Neural cell (in vitro differentiated cells): ENCODE measurements at regions not wholly inside any gene's neighbourhood (a gene's known extent, or its start where the extent isn't known, plus 50 kb on each side); places are given as distances from the start of the nearest gene placed in this dataset.

Experiments used
- H2AFZ ChIP-seq: fragments of 200-600, 300-800 bp; sonication (generic), shearing (Covaris generic); 2 replicates; pipeline ENCODE4 v1.6.0; 2014; ENCODE audit warnings: low read depth, mild to moderate bottlenecking, antibody characterized with exemption, low read length, moderate library complexity
- H3F3A ChIP-seq: fragments of 200-600 bp; shearing (Covaris generic); 2 replicates; pipeline ENCODE4 v1.6.1; 2016; ENCODE audit warnings: mild to moderate bottlenecking, moderate library complexity, mixed read lengths, antibody characterized with exemption, low read length; ENCODE audit not compliant: insufficient read depth, poor library complexity, severe bottlenecking
- H3K27ac ChIP-seq: fragments of 200-600, 300-800 bp; sonication (generic), shearing (Covaris generic); 2 replicates; pipeline ENCODE4 v1.5.1; 2014; ENCODE audit warnings: mild to moderate bottlenecking, low read length, moderate library complexity
- H3K27me3 ChIP-seq: fragments of 300-800, 200-600 bp; sonication (generic), shearing (Covaris generic); 2 replicates; pipeline ENCODE4 v1.6.0; 2014; ENCODE audit warnings: mild to moderate bottlenecking, low read depth, low read length, moderate library complexity; ENCODE audit not compliant: insufficient read depth
- H3K36me3 ChIP-seq: fragments of 300-800, 200-600 bp; sonication (generic), shearing (Covaris generic); 2 replicates; pipeline ENCODE4 v1.5.1; 2014; ENCODE audit warnings: mild to moderate bottlenecking, antibody characterized with exemption, low read length, moderate library complexity; ENCODE audit not compliant: insufficient read depth
- H3K4me2 ChIP-seq: fragments of 300-800, 200-600 bp; sonication (generic), shearing (Covaris generic); 2 replicates; pipeline ENCODE4 v1.6.0; 2014; ENCODE audit warnings: mild to moderate bottlenecking, low read length
- H3K4me3 ChIP-seq: fragments of 300-800, 200-600 bp; sonication (generic), shearing (Covaris generic); 2 replicates; pipeline ENCODE4 v1.5.1; 2014; ENCODE audit warnings: mild to moderate bottlenecking, low read length, moderate library complexity
- H3K79me2 ChIP-seq: fragments of 200-600 bp; shearing (Covaris generic); replicated peaks from 2 replicates; pipeline ENCODE4 v1.6.0; 2014; ENCODE audit warnings: mild to moderate bottlenecking, low read length, moderate library complexity; ENCODE audit not compliant: insufficient read depth
- H3K9ac ChIP-seq: fragments of 300-800, 200-600 bp; sonication (generic), shearing (Covaris generic); 2 replicates; pipeline ENCODE4 v1.6.1; 2016; ENCODE audit warnings: mild to moderate bottlenecking, low read length, mixed read lengths
- H3K9me2 ChIP-seq: fragments of 200-600 bp; shearing (Covaris generic); 2 replicates; pipeline ENCODE4 v1.6.1; 2016; ENCODE audit warnings: mild to moderate bottlenecking, low read length, mixed read lengths; ENCODE audit not compliant: insufficient read depth
- H3K9me3 ChIP-seq: fragments of 200-600, 300-800 bp; sonication (generic), shearing (Covaris generic); 2 replicates; pipeline ENCODE4 v1.6.1; 2016; ENCODE audit warnings: mild to moderate bottlenecking, mixed run types, low read length, moderate library complexity, mixed read lengths
- H4K20me1 ChIP-seq: fragments of 200-600 bp; shearing (Covaris generic); 2 replicates; pipeline ENCODE4 v1.6.1; 2016; ENCODE audit warnings: mild to moderate bottlenecking, mixed run types; ENCODE audit not compliant: insufficient read depth
- EP300 ChIP-seq: fragments of 450-650 bp; conservative IDR thresholded peaks from 2 replicates; pipeline ENCODE4 v1.6.1; 2014; ENCODE audit warnings: antibody characterized with exemption, mild to moderate bottlenecking, moderate library complexity; ENCODE audit not compliant: poor library complexity, severe bottlenecking
- EZH2 ChIP-seq: fragments of 200-600, 300-800 bp; shearing (Covaris generic), sonication (generic); IDR thresholded peaks from 2 replicates; pipeline ENCODE4 v1.6.1; 2014; ENCODE audit warnings: antibody characterized with exemption, low read length, borderline replicate concordance, mild to moderate bottlenecking; ENCODE audit not compliant: insufficient read depth, poor library complexity, severe bottlenecking
- MXI1 ChIP-seq: fragments of 450-650 bp; conservative IDR thresholded peaks from 2 replicates; pipeline ENCODE4 v1.6.1; 2014; ENCODE audit warnings: antibody characterized with exemption, mild to moderate bottlenecking; ENCODE audit not compliant: poor library complexity, severe bottlenecking
- POLR2AphosphoS5 ChIP-seq: IDR thresholded peaks from 2 replicates; pipeline ENCODE4 v1.6.1; 2012
- RAD21 ChIP-seq: fragments of 450-650 bp; conservative IDR thresholded peaks from 2 replicates; pipeline ENCODE4 v1.6.1; 2014; ENCODE audit warnings: antibody characterized with exemption, mild to moderate bottlenecking, moderate library complexity
- SMC3 ChIP-seq: fragments of 450-650 bp; conservative IDR thresholded peaks from 2 replicates; pipeline ENCODE4 v1.6.1; 2014; ENCODE audit warnings: antibody characterized with exemption, mild to moderate bottlenecking, moderate library complexity; ENCODE audit not compliant: poor library complexity
- TAF1 ChIP-seq: IDR thresholded peaks from 2 replicates; pipeline ENCODE4 v1.6.1; 2012; ENCODE audit warnings: low read depth
- TF ChIP-seq, protein P1 (sequence below): IDR thresholded peaks from 2 replicates; pipeline ENCODE4 v1.6.1; 2012; ENCODE audit warnings: borderline replicate concordance
- TF ChIP-seq, protein P2 (sequence below): fragments of 450-650 bp; IDR thresholded peaks from 2 replicates; pipeline ENCODE4 v1.5.1; 2014; ENCODE audit warnings: antibody characterized with exemption, mild to moderate bottlenecking, moderate library complexity; ENCODE audit not compliant: poor library complexity, severe bottlenecking

DNA sequence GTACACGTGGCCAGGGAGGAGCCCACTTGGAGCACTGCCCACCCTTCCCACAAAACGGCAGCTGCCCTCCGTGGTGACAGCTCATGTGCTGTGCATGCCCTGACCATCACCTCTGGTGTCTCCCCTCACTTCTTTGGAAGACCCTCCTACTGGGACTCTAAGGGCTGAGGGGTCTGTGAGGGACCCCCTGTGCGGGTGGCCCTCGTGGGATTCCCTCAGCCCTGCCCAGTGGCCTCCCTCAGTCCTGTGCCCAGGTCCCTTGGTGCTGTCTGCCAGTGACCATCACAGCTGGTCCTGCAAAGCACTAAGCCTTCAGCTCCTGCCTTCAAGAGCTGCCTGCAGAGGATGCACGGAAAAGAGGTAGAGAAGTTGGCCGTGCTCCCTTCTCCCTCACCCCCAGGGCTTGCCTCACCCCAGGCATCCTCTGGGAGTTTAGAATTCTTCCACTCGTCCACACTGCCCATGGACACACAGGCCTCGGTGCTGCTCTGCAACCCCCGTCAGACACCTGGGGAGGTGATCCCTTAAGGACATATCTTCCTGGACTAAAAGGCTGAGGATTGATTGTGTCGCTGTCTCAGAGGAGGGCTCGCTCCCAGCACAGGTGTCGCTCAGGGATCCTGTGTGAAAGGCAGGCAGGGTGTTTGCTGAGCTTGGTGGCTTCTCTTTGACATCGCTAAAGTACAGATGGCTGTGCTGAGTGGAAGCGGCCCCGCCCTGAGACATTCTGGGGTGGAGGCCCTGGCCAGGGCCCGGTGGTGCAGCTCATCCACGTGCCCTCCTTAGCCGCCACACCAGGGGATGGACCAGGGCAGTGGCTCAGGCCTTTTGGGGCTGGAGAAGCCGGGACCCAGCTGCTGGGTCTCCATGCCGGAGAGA lies 119.5 kb upstream of the FRMD1 start:
- no peaks in the 10 kb centered on the region for H3K27me3 ChIP-seq
- no peaks in the 10 kb centered on the region for H3K9me2 ChIP-seq
- H3F3A ChIP-seq = no peaks in the 10 kb centered on the region
- no peak overlapping the region for H3K27ac ChIP-seq
- no peak overlapping the region for H3K4me2 ChIP-seq
- no peak overlapping the region for H3K9ac ChIP-seq
- TF ChIP-seq SMC3 = no peak
- TF ChIP-seq RAD21 = no peak
- H4K20me1 ChIP-seq = no peaks in the 10 kb centered on the region
- H3K4me3 ChIP-seq = no peak overlapping the region
- no peaks in the 10 kb centered on the region for H3K36me3 ChIP-seq
- H2AFZ ChIP-seq = no peak overlapping the region
- H3K9me3 ChIP-seq = no peaks in the 10 kb centered on the region
- H3K79me2 ChIP-seq = no peaks in the 10 kb centered on the region

DNA sequence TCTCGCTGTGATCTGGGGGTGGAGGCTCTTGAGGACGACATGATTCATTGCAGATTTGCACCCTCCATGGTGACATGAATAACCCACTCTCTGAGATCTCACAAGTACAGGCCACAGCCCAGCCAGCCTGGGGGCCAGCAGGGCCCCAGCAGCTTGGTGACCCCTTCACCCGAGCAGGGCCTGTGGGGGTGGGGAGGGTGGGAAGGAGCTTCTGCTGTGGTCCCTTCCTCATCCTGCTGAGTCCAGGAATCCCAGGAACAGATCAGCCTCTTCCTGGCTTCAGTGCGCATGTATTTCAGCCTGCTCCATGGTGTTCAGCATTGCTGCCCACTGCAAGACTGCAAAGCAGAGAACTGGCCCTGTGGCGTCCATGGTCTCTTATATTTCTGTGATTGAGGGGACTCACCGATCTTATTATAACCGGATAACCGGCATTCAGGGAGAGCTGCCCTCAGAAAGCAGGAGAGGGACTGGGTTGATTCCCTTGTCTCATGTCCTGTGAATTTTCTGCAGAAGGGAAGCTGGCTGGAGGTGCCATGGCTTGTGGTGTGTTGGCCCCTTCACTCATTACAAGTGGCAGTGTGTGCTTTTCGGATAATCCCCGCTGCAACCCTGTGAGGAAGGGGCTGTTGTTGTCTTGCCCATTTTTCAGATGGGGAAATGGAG lies 118.8 kb upstream of the FRMD1 start:
- Histone ChIP-seq H3K27me3 (no peaks in the 10 kb centered on the region), H3K4me3 (no peak overlapping the region), H2AFZ (no peak overlapping the region), H3K4me2 (no peak overlapping the region), H3K9me3 (no peaks in the 10 kb centered on the region), H3K79me2 (no peaks in the 10 kb centered on the region), H3K27ac (no peak overlapping the region), H3K9ac (no peak overlapping the region), H3K9me2 (no peaks in the 10 kb centered on the region), H3K36me3 (no peaks in the 10 kb centered on the region), H3F3A (no peaks in the 10 kb centered on the region), H4K20me1 (no peaks in the 10 kb centered on the region)
- TF ChIP-seq EP300 = no peak
- TF ChIP-seq TAF1 = no peak
- no peak for TF ChIP-seq MXI1
- TF ChIP-seq EZH2 = no peak
- no peak for TF ChIP-seq POLR2AphosphoS5
- TF ChIP-seq RAD21 = no peak
- TF ChIP-seq, protein P1, sequence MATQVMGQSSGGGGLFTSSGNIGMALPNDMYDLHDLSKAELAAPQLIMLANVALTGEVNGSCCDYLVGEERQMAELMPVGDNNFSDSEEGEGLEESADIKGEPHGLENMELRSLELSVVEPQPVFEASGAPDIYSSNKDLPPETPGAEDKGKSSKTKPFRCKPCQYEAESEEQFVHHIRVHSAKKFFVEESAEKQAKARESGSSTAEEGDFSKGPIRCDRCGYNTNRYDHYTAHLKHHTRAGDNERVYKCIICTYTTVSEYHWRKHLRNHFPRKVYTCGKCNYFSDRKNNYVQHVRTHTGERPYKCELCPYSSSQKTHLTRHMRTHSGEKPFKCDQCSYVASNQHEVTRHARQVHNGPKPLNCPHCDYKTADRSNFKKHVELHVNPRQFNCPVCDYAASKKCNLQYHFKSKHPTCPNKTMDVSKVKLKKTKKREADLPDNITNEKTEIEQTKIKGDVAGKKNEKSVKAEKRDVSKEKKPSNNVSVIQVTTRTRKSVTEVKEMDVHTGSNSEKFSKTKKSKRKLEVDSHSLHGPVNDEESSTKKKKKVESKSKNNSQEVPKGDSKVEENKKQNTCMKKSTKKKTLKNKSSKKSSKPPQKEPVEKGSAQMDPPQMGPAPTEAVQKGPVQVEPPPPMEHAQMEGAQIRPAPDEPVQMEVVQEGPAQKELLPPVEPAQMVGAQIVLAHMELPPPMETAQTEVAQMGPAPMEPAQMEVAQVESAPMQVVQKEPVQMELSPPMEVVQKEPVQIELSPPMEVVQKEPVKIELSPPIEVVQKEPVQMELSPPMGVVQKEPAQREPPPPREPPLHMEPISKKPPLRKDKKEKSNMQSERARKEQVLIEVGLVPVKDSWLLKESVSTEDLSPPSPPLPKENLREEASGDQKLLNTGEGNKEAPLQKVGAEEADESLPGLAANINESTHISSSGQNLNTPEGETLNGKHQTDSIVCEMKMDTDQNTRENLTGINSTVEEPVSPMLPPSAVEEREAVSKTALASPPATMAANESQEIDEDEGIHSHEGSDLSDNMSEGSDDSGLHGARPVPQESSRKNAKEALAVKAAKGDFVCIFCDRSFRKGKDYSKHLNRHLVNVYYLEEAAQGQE = no peak

DNA sequence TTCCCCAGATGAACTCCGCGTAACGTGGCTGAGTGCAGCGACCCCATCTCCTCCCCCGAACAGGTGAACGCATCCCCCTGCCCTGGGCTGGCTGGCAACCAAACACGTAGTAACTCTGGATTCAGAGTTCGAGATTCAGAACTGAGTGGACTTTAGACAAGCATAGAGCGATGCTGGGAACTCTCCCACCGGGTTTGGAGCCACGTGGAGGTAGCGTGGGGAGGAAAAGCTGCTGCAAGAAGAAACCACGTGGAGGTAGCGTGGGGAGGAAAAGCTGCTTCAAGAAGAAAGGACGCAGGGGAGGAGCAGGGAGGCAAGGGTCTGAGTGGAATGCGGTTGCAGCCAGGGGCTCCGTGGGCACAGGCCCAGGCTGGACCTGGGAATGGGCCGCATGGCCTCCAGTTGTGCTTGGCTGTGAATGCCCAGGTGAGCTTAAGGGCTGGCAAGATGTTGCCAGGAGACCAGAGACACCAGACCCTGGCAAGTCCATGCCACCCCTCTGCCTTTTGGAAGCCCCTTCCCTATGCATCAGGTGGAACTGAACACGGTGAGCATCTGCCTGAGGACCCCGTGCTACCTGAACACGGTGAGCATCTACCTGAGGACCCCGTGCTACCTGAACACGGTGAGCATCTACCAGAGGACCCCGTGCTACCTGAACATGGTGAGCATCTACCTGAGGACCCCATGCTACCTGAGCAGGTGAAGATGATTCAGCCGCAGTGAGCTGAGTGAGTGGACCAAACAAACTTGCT lies 118.0 kb upstream of the FRMD1 start:
- TF ChIP-seq POLR2AphosphoS5 (no peak), RAD21 (no peak), SMC3 (no peak), MXI1 (no peak), TAF1 (no peak), EP300 (no peak), EZH2 (no peak)
- TF ChIP-seq, protein P1 = no peak
- TF ChIP-seq, protein P2, sequence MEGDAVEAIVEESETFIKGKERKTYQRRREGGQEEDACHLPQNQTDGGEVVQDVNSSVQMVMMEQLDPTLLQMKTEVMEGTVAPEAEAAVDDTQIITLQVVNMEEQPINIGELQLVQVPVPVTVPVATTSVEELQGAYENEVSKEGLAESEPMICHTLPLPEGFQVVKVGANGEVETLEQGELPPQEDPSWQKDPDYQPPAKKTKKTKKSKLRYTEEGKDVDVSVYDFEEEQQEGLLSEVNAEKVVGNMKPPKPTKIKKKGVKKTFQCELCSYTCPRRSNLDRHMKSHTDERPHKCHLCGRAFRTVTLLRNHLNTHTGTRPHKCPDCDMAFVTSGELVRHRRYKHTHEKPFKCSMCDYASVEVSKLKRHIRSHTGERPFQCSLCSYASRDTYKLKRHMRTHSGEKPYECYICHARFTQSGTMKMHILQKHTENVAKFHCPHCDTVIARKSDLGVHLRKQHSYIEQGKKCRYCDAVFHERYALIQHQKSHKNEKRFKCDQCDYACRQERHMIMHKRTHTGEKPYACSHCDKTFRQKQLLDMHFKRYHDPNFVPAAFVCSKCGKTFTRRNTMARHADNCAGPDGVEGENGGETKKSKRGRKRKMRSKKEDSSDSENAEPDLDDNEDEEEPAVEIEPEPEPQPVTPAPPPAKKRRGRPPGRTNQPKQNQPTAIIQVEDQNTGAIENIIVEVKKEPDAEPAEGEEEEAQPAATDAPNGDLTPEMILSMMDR = no peak
- Histone ChIP-seq H3K27me3 (no peaks in the 10 kb centered on the region), H3K9me2 (no peaks in the 10 kb centered on the region), H3K79me2 (no peaks in the 10 kb centered on the region), H3K36me3 (no peaks in the 10 kb centered on the region), H3K27ac (no peak overlapping the region), H3K9ac (no peak overlapping the region), H3K9me3 (no peaks in the 10 kb centered on the region), H3F3A (no peaks in the 10 kb centered on the region), H3K4me2 (no peak overlapping the region), H4K20me1 (no peaks in the 10 kb centered on the region), H2AFZ (no peak overlapping the region), H3K4me3 (no peak overlapping the region)
